Gastroesophageal sphincter (tissue), 4 donors: ENCODE measurements at regions not wholly inside any gene's neighbourhood (a gene's known extent, or its start where the extent isn't known, plus 50 kb on each side); places are given as distances from the start of the nearest gene placed in this dataset.

Experiments used
- ATAC-seq: fragments of 150-250 bp; one replicate; pipeline ENCODE4 v1.9.1; 2016; ENCODE audit warnings: mild to moderate bottlenecking, moderate library complexity
- H3K27ac ChIP-seq, 4 donors: fragments of 200-600 bp; sonication (generic) in 3 of 4; 1 replicate in 3 of 4; 2 replicates in 1 of 4; pipeline ENCODE4 v1.5.1; 2016 to 2019
- H3K27me3 ChIP-seq: fragments of 200-600 bp; sonication (generic); one replicate; pipeline ENCODE4 v1.5.1; 2019
- H3K36me3 ChIP-seq, 2 donors: fragments of 200-600 bp; sonication (generic); one replicate each; pipeline ENCODE4 v1.5.1; 2019; ENCODE audit warnings: control low read depth in 1 of 2
- H3K4me1 ChIP-seq, 3 donors: fragments of 200-600 bp; sonication (generic); 1 replicate in 2 of 3; 2 replicates in 1 of 3; pipeline ENCODE4 v1.5.1; 2016 to 2019; ENCODE audit warnings: control low read depth in 2 of 3
- H3K4me3 ChIP-seq, 2 donors: fragments of 200-600 bp; sonication (generic); one replicate each; pipeline ENCODE4 v1.5.1; 2019; ENCODE audit warnings: mild to moderate bottlenecking in 1 of 2, moderate library complexity in 1 of 2
- H3K9me3 ChIP-seq, 3 donors: fragments of 200-600 bp; sonication (generic); one replicate each; pipeline ENCODE4 v1.5.1; 2017 to 2019; ENCODE audit warnings: control low read depth in 2 of 3
- CTCF ChIP-seq, 4 experiments: fragments of 200-600 bp in 2 of 4; fragments of 450-650 bp in 2 of 4; sonication (generic) in 1 of 4; IDR thresholded peaks; one replicate each; pipeline ENCODE4 v1.5.1; 2017 to 2019; ENCODE audit warnings: antibody characterized with exemption in 4 of 4, mild to moderate bottlenecking in 2 of 4, moderate library complexity in 2 of 4
- EP300 ChIP-seq: sonication (generic); formaldehyde crosslinking; IDR thresholded peaks from one replicate; pipeline ENCODE4 v1.6.1; 2017; ENCODE audit warnings: antibody characterized with exemption, mild to moderate bottlenecking
- POLR2A ChIP-seq, 2 donors: fragments of 450-650 bp; IDR thresholded peaks; one replicate each; pipeline ENCODE4 v1.6.1; 2017; ENCODE audit warnings: antibody characterized with exemption in 2 of 2, mild to moderate bottlenecking in 2 of 2, moderate library complexity in 1 of 2
- POLR2AphosphoS5 ChIP-seq: sonication (generic); formaldehyde crosslinking; IDR thresholded peaks from one replicate; pipeline ENCODE4 v1.6.1; 2017; ENCODE audit warnings: antibody characterized with exemption
- WGBS, 2 donors: methylation state at CpG; one replicate each; pipeline ENCODE4 v1.1.5; 2018; ENCODE audit warnings: low coverage in 1 of 2; 5-methylcytosine and 5-hydroxymethylcytosine counted together

DNA sequence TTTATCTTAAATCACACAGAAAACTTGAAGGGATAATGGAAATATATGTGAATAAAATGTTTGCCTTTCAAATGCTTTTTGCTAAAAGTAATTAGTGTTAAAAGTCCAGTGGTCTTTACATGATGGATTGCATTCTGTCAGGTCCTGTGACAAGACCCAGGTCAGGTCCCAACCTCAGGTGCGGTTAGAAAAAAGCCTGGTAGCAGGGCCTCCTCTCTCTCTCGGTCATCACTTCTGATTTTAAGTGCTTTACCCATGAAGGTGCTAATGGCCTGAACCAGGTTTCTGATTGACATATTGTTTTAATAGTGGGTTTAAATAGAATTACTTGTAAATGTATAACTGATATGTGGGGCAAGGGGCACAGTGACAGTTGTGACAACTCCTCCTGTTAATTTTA is 736.3 kb downstream of the POM121L12 start:
- Histone ChIP-seq H3K9me3 (no peaks in the 10 kb centered on the region), H3K27me3 (no peaks in the 10 kb centered on the region), H3K27ac (no peak overlapping the region), H3K36me3 (no peaks in the 10 kb centered on the region), H3K4me1 (no peaks in the 10 kb centered on the region), H3K4me3 (no peak overlapping the region)
- TF ChIP-seq POLR2A (IDR thresholded peaks at IDR 0.05), result no peak
- no peak for TF ChIP-seq POLR2AphosphoS5
- TF ChIP-seq CTCF (IDR thresholded peaks at IDR 0.05), result no peak
- no peak for TF ChIP-seq EP300
- 68 to 100% methylated on average over 2 of the region's 2 CpGs for WGBS, 2 donors
- no peak for ATAC-seq

GRCh38 chr7:53776323-53776722 is 740.9 kb downstream of the POM121L12 start:
- TF ChIP-seq POLR2AphosphoS5 (no peak), EP300 (no peak), POLR2A (IDR thresholded peaks at IDR 0.05) (no peak), CTCF (IDR thresholded peaks at IDR 0.05) (no peak)
- no peak for ATAC-seq

GRCh38 chr7:53789741-53790140 is 752.4 kb upstream of the VSTM2A start:
- 92 to 95% methylated on average over 2 of the region's 2 CpGs for WGBS, 2 donors
- Histone ChIP-seq H3K9me3 (peaks cover 0 to 7% (median 0%) of the 10 kb centered on the region in 3 donors), H3K4me1 (no peaks in the 10 kb centered on the region), H3K27me3 (no peaks in the 10 kb centered on the region), H3K4me3 (no peak overlapping the region), H3K27ac (no peak overlapping the region), H3K36me3 (no peaks in the 10 kb centered on the region)
- no peak for ATAC-seq
- TF ChIP-seq POLR2A (IDR thresholded peaks at IDR 0.05), result no peak
- no peak for TF ChIP-seq EP300
- TF ChIP-seq CTCF (IDR thresholded peaks at IDR 0.05), result no peak
- no peak for TF ChIP-seq POLR2AphosphoS5

More at GRCh38 chr7:53776323-53776722, 740.9 kb downstream of the POM121L12 start:
- Histone ChIP-seq H3K27ac (no peak overlapping the region), H3K27me3 (no peaks in the 10 kb centered on the region), H3K36me3 (no peaks in the 10 kb centered on the region), H3K9me3 (no peaks in the 10 kb centered on the region), H3K4me3 (no peak overlapping the region), H3K4me1 (no peaks in the 10 kb centered on the region)
- WGBS, 2 donors, result 20 to 25% methylated on average over 1 of the region's 1 CpG

DNA sequence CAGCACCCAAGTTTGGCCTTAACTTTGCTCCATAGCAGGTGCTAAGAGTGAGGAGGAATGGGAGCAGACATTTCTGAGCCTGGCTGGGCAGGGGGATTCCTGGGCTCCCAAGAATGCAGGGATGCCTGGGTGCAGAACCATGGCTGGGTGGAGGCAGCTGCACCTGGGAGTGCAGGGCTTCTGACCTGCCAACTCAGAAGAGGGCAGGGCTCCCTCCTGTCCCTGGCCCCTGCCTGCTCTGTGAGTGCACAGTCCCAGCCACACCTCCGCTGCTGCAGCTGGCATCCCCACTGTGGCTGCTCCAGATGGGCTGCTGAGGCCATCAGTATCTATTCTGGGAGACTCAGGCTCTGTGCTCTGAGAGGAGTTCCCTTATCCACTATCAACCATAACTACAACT is 747.4 kb upstream of the VSTM2A start:
- Histone ChIP-seq H3K9me3 (no peaks in the 10 kb centered on the region), H3K36me3 (no peaks in the 10 kb centered on the region), H3K4me1 (no peaks in the 10 kb centered on the region), H3K27me3 (no peaks in the 10 kb centered on the region), H3K4me3 (no peak overlapping the region), H3K27ac (no peak overlapping the region)
- WGBS, 2 donors, result no CpG with 5 or more reads among the region's 1 CpG
- no peak for TF ChIP-seq EP300
- ATAC-seq, result peak; percentile 39

- 75 to 84% methylated on average over 4 of the region's 4 CpGs for WGBS, 2 donors
- no peak for ATAC-seq
- no peaks in the 10 kb centered on the region for H3K9me3 ChIP-seq
- H3K27ac ChIP-seq, result no peak overlapping the region
- no peaks in the 10 kb centered on the region for H3K36me3 ChIP-seq
- no peaks in the 10 kb centered on the region for H3K27me3 ChIP-seq
- TF ChIP-seq POLR2AphosphoS5 (no peak), POLR2A (IDR thresholded peaks at IDR 0.05) (no peak), EP300 (no peak), CTCF (IDR thresholded peaks at IDR 0.05) (no peak)
- no peaks in the 10 kb centered on the region for H3K4me1 ChIP-seq
- H3K4me3 ChIP-seq, result no peak overlapping the region
These were observed 741.4 kb upstream of the VSTM2A start for GRCh38 chr7:53800746-53801145.

DNA sequence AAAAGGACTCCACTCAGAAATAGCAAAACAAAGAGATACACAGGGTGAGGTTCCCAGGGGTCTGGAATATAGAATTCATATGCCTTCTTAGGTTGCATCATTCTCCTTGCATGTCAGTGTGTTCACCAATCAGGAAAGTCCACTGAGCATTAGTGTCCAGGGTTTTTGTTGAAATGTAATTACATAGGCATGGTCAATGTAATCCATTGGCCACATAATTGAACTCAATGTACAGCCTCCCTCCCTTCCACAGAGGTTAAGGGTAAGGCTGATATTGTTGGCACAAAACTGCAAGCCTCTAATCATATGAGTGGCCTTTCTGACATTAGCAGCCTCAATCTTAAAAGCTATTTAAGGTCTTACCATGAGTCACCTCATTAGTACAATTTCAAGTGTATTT is 736.1 kb upstream of the VSTM2A start:
- Histone ChIP-seq H3K27ac (no peak overlapping the region), H3K27me3 (no peaks in the 10 kb centered on the region), H3K4me3 (no peak overlapping the region), H3K9me3 (no peaks in the 10 kb centered on the region), H3K36me3 (no peaks in the 10 kb centered on the region), H3K4me1 (no peaks in the 10 kb centered on the region)
- no peak for ATAC-seq
- no peak for TF ChIP-seq EP300
